ENCODE measurements at regions not wholly inside any gene's neighbourhood (a gene's known extent, or its start where the extent isn't known, plus 50 kb on each side); places are given as distances from the start of the nearest gene placed in this dataset.

DNA sequence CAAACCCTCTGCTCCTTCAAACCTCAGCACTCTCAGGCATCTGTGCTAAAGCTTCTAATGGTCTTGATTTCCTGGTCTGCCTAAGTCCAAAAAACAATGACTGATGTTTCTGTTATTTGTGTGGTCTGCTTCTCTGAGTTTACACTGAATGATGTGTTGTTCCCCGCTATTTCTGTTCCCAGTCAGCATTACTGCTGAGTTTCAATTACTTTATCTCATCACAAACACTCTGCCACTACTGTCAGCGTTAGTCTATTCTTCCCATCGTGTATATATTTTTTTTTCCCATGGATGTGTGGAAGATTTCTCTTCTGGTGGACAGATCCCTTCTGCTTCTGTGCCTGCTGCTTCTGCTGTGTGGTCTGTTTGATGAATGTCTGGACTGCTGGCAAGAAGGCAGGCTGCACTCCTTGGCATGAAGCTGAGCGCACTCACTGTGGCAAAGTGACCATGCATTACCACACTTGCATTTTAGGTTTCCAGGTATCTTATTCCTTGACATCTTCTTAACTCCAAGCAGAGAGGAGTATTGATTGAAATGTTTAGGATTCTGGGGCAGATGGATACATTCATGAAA lies 106.9 kb upstream of the PAQR3 start:
- Mint-ChIP-seq H3K4me1 (ENCODE audit: unreplicated experiment) (peaks cover 34% of the 10 kb centered on the region), H3K9me3 (no peaks in the 10 kb centered on the region), H3K4me3 (no peak overlapping the region), H3K27ac (no peak overlapping the region), H3K36me3 (no peaks in the 10 kb centered on the region), H3K27me3 (peaks cover 49% of the 10 kb centered on the region)
- DNase-seq (ENCODE audit: extremely low spot score, unreplicated experiment), result no peak
- TF ChIP-seq, protein P1, sequence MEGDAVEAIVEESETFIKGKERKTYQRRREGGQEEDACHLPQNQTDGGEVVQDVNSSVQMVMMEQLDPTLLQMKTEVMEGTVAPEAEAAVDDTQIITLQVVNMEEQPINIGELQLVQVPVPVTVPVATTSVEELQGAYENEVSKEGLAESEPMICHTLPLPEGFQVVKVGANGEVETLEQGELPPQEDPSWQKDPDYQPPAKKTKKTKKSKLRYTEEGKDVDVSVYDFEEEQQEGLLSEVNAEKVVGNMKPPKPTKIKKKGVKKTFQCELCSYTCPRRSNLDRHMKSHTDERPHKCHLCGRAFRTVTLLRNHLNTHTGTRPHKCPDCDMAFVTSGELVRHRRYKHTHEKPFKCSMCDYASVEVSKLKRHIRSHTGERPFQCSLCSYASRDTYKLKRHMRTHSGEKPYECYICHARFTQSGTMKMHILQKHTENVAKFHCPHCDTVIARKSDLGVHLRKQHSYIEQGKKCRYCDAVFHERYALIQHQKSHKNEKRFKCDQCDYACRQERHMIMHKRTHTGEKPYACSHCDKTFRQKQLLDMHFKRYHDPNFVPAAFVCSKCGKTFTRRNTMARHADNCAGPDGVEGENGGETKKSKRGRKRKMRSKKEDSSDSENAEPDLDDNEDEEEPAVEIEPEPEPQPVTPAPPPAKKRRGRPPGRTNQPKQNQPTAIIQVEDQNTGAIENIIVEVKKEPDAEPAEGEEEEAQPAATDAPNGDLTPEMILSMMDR (conservative IDR thresholded peaks at IDR 0.05), result no peak

DNA sequence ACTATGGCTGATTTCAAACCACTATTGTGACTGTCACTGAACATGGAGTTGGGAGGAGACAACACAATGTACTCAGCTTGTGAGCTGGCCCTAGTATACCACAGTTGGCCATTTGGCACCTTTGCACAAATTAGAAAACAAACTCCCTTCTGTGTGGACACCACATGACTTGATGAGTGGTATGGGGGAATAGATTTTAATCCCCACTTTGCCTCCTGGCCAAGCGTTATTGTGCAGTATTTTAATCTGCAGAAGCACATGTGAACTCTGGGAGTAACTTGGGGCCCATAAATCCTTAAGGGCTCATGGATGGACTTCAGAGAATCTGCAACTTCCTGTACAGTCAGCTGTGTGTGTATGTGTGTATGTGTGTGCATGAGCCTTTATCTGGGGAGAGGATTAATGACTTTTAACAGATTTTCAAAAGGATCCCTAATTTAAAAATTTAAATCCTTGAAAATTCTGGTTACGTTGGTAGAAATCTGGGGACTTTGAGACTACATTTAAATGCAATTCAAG lies 105.0 kb upstream of the PAQR3 start:
- no peak for DNase-seq (ENCODE audit: extremely low spot score, unreplicated experiment)
- TF ChIP-seq, protein P1 (conservative IDR thresholded peaks at IDR 0.05), result no peak
- Mint-ChIP-seq H3K9me3 (no peaks in the 10 kb centered on the region), H3K27ac (no peak overlapping the region), H3K36me3 (no peaks in the 10 kb centered on the region), H3K27me3 (peaks cover 51% of the 10 kb centered on the region), H3K4me3 (no peak overlapping the region), H3K4me1 (ENCODE audit: unreplicated experiment) (peaks cover 30% of the 10 kb centered on the region)

DNA sequence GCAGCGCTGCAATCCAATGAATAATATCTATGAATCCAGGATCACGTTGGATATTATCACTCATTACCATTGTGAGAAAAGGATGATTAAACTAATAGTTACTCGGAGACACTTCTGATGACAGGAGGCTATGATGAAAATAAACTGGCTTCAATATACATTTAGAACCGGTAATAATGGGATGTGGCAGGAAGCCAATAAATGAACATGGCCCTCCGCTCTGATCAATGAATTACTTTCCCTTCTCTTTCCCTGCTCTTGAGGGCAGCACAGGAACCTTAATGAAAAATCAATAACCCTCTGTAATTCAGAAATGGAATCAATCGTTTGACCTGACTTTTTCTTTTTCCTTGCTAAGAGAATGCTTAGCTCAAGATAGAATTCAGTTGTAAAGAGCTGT lies 103.9 kb upstream of the PAQR3 start:
- Mint-ChIP-seq H3K27me3 (peaks cover 49% of the 10 kb centered on the region), H3K27ac (no peak overlapping the region), H3K4me3 (no peak overlapping the region), H3K4me1 (ENCODE audit: unreplicated experiment) (peaks cover 26% of the 10 kb centered on the region), H3K36me3 (no peaks in the 10 kb centered on the region), H3K9me3 (no peaks in the 10 kb centered on the region)
- TF ChIP-seq, protein P1 (conservative IDR thresholded peaks at IDR 0.05), result no peak
- no peak for DNase-seq (ENCODE audit: extremely low spot score, unreplicated experiment)

DNA sequence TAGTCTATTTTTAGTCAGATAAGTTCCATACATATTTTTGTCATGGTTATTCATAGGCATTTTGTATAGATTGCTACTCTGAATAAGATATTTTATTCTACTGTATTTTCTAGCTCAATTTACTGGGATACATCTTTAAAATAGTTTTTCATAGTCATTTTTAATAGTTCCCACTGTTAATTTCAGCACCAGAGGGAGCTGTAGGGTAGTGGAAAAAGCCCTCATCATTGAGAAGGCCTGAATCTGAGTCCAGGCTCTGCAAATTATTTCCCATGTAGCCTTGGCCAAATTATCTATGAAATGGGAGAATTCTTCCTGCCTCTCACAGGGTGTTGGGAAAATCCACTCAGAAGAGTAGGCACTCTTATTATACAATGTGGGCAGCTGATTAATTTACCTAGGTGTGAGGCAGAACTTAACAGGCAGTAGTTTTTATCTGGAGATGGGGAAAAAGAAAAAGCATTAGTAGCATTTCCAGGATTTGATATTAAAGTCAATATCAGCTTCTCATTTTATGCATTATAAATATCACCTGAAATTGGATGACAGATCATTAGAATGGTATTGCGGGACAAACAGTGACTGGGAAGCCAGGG lies 102.9 kb upstream of the PAQR3 start:
- DNase-seq (ENCODE audit: extremely low spot score, unreplicated experiment), result no peak
- Mint-ChIP-seq H3K4me3 (no peak overlapping the region), H3K9me3 (no peaks in the 10 kb centered on the region), H3K27ac (no peak overlapping the region), H3K4me1 (ENCODE audit: unreplicated experiment) (peaks cover 26% of the 10 kb centered on the region), H3K36me3 (no peaks in the 10 kb centered on the region), H3K27me3 (peaks cover 56% of the 10 kb centered on the region)
- TF ChIP-seq, protein P1 (conservative IDR thresholded peaks at IDR 0.05), result peak; percentile 81

DNA sequence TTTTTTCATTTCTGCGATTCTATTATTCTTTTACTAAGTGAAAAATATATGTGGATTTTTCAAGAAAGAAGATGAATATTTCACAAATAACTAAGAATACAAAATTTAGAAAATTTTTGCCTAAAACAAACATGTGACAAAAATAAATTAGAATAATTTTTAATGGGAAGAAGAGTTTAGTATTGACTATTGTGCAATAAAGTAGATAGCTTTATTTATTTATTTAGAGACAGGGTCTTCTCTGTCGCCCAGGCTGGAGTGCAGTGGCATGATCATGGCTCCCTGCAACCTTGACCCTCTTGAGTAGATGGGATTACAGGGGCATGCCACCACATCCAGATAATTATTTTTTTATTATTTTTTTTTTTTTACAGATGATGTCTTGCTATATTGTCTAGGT lies 95.3 kb upstream of the PAQR3 start:
- TF ChIP-seq, protein P1 (conservative IDR thresholded peaks at IDR 0.05), result no peak
- Mint-ChIP-seq H3K27me3 (peaks cover 61% of the 10 kb centered on the region), H3K9me3 (no peaks in the 10 kb centered on the region), H3K4me1 (ENCODE audit: unreplicated experiment) (no peaks in the 10 kb centered on the region), H3K36me3 (no peaks in the 10 kb centered on the region), H3K27ac (no peak overlapping the region), H3K4me3 (no peak overlapping the region)
- DNase-seq (ENCODE audit: extremely low spot score, unreplicated experiment), result no peak
